Occipital lobe (tissue), 1 donor: ENCODE measurements at regions not wholly inside any gene's neighbourhood (a gene's known extent, or its start where the extent isn't known, plus 50 kb on each side); places are given as distances from the start of the nearest gene placed in this dataset.
"Not testable (repeated sequence)": the region's sequence is repeated elsewhere in the genome, so short reads cannot be mapped to it uniquely, and the experiment has no call there.

Source experiments
- DNase-seq: peaks from one replicate; lab custom pipeline; 2025; lab: John Stamatoyannopoulos, UW

DNA sequence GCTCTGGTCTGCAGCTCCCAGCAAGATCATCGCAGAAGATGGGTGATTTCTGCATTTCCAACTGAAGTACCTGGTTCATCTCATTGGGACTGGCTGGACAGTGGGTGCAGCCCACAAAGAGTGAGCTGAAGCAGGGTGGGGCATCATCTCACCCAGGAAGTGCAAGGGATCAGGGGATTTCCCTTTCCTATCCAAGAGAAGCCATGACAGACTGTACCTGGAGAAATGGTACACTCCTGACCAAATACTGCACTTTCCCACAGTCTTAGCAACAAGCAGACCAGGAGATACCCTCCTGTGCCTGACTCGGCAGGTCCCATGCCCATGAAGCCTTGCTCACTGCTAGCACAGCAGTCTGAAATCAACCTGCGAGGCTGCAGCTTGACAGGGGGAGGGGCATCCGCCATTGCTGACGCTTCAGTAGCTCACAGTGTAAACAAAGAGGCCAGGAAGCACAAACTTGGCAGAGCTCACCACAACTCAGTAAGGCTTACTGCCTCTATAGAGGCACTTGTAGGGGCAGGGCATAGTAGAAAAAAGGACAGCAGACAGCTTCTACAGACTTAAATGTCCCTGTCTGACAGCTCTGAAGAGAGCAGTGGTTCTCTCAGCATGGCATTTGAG, 60.5 kb downstream of the AREG start:
- DNase-seq: not testable (repeated sequence)

DNA sequence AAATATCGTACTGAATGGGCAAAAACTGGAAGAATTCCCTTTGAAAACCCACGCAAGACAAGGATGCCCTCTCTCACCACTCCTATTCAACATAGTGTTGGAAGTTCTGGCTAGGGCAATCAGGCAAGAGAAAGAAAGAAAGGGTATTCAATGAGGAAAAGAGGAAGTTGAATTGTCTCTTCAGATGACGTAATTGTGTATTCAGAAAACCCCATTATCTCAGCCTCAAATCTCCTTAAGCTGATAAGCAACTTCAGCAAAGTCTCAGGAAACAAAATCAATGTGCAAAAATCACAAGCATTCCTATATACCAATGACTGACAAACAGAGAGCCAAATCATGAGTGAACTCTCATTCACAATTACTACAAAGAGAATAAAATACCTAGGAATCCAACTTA, 64.4 kb downstream of the AREG start:
- DNase-seq: not testable (repeated sequence)

DNA sequence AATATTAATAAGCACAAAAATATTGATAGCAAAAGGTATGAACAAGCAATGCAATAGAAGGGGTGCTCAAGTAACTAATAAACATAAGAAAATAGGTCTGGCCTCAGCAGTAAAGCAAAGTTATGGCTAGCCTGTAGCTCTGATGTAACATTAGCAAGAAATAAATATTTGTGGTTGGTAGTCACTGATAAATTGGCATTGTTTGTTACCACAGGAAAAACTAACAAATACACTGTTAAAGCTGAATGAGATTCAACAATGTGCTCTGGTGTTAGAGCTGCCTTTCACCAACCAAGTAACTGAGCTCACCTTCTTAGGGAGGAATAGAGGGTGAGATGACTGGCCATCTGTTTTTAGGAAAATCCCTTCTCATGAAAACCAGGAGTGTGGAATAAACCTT, 71.4 kb downstream of the AREG start:
- no peak for DNase-seq

DNA sequence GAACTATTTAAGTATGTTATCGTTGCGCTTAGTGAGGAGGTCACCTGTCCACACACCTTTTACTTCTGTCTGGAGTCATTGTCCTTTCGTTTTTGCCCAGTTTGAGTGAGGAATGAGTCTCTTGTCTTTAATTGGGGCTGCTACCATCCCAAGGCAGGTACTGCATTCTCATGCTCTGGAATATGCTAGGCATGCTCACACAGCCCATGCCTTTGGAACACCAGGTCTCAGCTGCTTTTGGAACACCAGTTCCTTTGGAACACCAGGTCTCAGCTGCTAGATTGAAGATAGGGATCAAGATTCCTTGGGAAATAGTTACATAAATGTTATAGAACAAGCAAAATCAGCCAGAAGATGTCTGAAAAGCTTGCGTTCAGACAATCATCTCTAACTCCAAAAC, 73.1 kb downstream of the AREG start:
- DNase-seq: no peak

DNA sequence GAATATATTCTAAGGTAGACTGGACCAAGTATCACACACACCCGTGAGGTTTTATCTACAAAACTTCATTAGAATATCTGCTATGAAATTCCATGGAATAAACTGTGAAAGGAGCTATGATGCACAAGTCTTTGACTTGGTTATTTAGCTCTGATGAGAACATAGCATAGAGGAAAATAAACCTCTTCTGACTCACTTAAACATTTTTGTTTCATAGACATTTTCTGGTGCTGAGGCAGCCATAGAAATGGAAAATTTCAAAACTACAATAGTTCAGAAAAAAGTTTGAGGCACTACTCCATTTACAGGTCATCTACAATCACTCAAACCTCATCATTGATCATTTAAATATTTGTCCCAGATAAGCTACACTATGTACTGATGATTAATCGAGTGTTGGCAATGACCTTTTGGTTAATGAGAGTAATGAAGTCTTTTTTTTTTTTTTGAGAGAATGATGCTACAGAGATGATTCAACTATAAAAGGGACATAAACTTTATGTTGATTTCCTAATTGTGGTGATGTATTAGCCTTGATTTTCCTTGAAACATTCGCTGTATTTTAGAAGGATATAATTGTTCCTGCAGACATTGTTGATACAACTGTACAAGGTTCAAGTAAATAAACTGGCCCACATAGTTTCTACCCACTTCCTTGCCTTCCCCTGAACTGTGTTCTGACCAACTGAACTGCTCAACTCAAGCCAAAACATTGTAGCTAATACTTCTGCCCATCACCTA, 77.5 kb downstream of the AREG start:
- DNase-seq: no peak

DNA sequence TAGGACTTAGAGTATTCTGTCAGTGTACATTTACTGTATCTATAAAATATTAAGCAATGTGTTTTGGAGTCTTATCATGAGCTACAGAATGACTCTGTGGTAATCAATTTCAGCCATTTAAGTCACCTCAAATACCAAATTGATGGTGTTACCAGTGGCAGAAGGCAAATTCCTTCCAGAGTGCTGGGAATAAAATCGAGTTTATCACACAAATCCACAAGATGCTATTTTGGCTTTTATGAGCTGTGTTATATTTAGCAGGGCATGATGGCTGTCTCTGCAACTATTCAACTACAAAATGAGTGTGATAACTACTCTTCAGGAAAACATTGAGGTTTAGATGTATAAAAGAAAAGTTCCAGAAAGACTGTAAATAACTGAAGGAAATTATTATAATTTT, 78.2 kb downstream of the AREG start:
- DNase-seq: no peak

DNA sequence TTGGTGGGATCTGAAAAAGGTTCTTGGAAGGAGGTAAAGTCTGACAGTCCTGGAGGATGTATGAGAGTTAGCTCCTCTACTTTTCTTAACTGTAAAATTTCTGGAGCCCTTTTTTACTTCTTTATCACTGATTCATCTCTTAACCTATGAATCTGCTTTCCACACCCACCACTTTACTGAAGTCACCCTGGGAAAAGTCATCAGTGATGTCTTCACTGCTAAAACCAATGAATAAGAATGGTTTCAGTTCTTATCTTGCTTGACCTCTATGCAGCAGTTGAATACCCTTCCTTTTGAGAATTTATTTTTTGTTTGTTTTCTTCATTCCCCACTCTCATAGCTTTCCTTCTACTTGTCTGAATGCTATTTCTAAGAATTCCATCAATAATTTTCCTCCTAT, 80.0 kb downstream of the AREG start:
- DNase-seq: no peak

DNA sequence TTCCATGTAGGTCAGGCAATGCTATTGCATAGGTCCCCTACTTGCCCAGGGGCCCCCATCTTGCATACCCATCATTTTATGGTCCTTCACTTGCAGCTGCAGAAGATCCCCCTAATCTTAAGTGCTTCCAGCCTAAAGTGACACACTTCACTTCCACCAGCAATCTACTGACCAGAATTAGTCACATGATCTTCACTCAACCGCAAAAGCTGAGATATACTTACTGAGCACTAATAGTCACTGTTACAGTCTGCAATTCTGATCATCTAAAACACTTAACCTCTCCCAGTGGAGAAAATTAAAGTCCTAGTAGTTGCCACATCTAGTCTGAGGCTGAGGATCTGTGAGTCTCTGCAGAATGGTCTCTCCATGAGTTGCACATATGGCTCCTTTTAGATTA, 82.1 kb downstream of the AREG start:
- DNase-seq: no peak

DNA sequence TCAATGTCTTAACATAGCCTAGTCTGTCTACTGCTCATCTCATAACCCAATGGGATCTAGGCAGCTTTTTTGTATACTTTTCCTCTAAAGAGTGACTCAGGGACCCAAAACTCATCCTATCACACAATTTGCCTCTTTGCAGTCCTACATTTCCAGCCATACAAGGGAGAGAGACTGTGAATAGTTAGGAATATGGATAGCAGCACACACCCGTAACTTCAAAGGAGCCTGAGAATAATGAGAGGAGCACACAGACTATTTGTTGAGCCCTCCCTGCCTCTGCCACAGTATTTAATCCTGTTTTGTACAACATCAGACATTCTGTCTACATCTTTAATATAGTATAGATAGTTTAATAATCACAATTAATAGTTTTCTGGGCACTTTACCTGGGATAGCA, 83.2 kb downstream of the AREG start:
- DNase-seq: no peak

DNA sequence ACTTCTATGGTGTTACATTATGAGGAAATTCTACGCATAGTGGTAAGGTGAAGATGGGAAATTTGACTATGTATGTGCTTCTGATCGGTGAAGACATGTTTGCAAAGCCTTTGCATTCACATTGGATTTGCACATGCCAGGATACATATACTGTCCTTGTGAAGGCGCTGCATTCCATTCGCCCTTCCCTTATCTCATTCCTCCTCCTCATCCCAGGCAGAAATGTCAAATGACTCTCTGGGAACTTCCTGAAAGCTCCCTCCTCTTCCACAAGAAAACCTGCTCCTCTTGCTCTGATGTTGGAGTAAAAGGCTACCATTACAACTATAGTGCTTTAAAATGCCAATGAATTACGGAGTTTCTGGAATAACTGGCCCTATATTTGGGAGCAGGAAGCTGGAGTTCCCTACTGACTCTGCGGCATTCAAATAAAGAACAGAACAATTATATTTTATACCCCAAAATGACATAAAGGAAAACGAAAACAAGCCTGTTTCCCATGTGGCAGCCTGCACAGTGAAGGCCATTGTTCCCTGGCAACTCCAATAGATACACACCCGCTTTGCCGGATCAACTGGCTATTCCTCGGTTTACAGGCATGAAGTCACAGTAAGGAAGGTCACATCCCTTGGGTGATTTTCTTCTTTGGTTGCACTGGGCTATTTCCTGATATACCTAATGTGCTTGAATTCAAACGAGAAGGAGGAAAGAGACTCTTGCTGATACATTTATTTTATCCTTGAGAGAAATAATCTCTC, 84.5 kb downstream of the AREG start:
- DNase-seq: peak; percentile 1

DNA sequence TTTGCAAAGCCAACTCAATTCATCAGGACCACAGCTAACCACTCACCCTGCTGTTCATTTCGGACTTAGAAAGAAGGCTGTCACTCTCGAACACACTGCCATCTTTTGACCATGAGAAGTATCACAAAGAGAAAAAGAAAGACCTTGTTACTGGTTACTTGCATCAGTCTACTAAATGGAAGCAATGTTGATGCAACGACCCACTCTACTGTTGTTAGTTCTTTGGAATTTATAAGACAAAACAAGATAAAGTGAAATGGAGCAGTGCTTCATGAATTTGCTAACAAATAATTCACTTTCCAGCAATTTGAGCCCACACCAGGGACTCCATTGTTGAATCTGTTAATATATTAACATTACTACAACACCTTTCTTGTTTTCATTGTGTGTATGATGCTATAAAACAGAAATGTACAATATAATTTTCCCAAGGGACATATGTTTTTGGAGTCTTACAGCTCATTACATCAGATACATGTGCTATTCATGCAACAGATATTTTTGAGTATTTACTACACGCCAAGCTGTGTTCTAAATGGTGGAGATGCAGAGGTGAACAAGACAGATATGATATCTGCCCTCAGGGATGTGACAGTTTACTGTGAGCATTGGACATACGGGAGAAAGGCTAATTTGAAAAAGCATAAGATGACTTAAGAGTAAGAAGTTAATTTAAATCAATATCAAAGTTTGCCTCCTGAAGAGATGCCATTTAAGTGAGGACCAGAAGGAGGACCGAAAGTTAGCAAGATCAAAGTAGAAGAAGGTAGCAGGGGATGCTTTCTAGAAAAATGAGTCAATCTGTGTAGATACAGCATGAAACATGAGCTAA, 87.2 kb downstream of the AREG start:
- DNase-seq: no peak

DNA sequence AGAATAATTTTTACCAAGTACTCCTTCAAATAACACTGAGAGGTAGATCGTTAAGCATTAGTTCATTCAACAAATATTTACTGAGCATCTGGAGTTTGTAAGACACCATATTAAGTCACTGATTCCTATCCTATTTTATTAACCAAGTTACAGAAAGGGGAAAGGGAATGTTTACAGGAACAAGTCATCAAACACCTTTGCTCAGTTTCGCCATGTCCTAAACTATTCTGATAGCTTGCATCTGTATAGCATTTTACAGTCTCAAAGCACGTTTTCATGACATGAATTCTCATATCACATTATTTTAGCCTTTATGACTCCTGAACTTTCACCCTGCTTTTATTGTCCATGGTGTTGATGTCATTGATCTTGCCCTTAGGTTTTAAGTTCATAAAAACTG, 89.2 kb downstream of the AREG start:
- no peak for DNase-seq

DNA sequence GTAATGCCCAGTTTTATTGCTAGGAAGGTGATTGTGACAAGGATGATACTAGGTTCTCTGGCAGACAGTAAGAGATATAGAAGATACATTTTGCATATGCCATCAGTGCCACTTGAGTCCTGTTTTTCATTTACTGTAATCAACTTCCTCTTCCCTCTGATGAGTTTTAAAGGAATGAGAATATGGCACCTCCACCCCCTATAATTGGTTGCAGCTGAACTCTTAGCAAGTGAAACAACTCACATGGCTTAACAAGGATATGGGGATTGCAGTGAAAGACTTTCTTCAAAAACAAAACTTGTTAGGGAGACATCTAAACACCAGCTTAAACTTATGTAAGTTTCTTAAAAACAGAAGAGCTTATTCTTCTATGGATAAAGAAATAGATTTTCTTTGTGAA, 90.0 kb downstream of the AREG start:
- DNase-seq: no peak

DNA sequence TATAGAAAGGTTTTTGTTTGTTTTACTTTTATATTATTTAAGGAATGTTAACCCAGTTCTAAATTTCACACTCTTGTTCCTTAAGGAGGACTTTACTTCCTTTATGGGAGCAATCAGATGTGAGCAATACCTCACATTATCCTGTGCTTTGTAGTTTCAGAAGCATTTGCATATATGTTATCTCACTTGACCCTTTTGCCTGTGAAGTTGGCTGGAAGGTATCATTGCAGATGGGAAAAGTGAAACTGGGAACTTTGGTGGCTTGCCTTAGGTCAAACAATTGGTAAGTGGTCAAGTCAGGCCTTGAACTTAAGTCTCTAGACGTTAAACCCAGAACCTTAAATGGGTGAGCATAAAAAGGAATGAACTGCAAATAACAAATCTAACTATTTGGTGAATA, 90.6 kb downstream of the AREG start:
- DNase-seq: no peak

DNA sequence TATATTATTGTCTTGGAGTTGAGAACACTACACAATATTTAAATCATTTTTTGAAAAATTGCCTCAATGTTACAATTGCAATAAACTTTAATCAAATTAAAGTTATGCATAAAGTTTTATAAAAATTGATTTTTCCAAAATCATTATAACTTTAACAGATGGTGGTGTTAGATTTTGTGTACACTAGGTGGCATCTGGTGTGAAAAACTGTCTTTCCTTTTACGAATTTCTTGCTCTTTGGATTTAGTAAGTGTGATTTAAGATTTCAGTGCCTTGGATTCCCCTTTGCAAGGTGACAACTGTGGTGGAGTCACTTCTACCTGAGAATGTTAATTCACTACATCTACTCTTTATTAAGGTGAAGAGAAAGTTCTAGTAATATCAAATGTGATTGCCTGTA, 91.6 kb downstream of the AREG start:
- no peak for DNase-seq

DNA sequence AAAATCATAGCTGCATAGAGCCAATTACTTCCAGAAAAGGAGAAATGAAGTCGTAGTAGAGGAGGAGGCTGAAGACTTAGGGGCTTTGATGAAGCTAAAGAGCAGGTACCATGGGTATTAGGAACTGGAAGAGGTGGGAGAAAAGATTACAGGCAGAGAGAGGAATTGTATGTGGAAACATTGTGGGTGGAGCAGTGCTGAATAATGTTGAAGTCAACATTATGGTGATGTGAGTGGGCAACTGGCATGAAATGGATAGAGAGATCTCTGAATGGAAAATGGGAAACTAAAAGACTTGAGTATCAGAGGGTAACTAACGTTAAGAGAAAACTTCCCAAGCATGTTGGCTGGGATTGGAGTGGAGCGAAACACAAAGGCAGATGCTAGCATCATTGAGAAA, 92.5 kb downstream of the AREG start:
- no peak for DNase-seq

DNA sequence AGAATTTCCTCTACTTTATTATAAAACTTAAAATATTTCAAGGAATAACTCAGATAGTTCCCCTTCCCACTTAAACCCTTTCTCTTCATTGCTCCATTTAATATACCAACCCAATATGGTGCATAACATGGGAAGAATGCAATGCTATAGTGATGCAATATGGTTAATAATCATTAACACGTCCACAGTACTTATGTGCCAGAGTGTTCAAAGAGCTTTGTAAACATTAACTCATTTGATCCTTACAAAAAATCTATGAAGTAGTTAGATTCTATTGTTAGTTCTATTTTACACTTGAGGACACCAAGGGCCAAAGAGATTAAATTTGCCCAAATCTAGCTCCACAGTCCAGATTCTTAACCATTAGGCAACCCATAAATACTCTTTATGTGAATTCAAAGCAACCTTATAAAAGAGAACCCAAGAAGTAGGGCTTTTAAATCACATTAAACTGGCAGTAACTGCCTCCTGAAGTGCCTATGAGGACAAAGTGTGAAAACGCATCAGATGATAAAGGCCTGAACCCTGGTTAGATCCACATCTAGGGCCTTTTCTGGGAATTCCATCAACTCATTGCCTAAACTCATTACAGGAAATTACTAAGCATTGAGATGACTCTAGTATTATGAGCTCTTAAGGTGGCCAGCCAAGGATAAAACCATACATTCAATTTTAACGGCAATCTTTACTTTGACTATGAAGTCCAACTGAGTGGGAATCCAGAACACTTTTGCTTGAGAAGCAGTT, 94.3 kb downstream of the AREG start:
- DNase-seq: no peak

DNA sequence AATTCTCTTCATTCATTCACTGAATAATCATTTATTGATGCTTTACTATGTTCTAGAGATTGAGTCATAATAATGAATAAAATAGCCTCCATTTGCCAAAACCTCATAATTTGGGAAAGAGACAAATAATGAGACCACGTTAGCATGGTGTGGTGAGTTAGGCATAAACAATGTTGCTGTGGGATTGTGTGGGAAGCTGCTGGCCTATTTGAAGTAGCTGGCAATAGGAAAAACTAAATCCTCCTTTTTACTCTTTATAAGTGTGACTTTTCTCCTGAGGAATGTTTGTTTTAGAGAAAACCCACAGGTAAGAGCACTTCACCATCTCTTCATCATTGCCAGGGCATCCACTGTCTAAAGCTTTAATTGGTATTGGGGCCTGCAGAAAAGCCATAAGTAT, 95.3 kb downstream of the AREG start:
- no peak for DNase-seq

DNA sequence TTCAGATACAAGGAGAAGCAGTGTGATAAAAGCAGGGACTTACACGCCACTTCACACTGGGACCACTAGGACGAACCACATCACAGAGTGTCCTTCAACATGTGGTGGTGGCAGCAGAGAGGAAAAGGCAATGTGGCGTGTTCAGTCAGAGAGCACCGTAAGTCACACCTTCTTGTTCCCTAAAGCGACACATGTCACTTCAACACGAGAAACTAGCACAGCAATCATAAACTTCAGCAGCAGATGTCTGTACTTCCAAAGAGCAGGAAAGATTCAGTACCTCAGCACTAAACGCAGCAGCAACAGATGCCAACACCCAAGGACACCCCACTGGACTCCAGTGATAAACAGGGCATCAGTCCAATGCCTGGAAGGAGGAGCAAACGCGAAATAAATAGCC, 96.7 kb downstream of the AREG start:
- no peak for DNase-seq

DNA sequence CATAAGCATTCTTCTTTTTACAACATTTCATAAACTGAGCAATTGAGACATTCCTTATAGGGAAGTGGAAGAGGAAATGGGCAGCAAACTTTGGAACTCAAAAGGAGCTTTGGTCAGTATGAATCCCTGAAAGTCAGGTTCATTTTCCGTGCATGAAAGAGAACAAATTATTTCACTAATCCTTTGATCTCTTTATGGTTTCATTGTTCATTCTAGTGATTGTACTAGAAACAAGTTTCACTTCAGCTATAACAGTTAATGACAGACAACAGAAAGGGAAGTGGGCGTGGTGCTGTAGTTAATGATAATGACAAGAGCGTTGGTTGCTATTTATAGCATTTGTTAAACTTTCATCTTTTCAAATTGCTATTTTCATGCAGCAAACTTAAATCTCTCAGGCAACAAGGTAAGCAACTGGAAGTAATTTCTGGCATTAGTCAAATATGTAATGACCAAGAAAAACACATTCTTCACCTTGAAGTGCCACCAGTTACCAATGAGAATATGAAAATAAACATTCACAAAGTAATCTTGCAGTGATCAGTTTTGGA, 98.4 kb downstream of the AREG start:
- no peak for DNase-seq

DNA sequence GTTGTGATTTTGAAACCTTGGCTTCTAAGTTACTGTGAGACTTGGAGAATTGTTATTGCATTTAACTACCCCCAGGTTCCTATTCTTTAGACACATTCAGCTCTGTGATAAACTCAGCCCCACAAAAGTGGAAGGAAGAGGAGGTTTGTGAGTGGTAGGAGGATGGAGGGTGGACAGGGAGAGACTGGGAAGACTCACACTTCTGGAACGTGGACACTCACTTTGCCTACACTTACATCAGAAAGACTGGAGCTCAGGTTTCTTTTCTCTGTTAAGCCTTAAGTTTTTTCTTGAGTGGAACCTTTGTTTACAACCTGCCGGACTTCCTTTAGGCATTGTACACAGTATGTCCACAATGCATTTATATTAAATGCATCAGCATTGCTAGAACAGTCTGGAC, 99.0 kb downstream of the AREG start:
- DNase-seq: no peak
